Vagina (tissue), 2 donors: ENCODE measurements at regions not wholly inside any gene's neighbourhood (a gene's known extent, or its start where the extent isn't known, plus 50 kb on each side); places are given as distances from the start of the nearest gene placed in this dataset.

Source experiments
- CTCF ChIP-seq, 3 experiments: fragments of 450-650 bp in 2 of 3; fragments of 200-600 bp in 1 of 3; sonication (generic) in 1 of 3; IDR thresholded peaks; one replicate each; pipeline ENCODE4 v1.5.1; 2017 to 2019; ENCODE audit warnings: antibody characterized with exemption in 3 of 3, mild to moderate bottlenecking in 2 of 3, moderate library complexity in 2 of 3
- POLR2AphosphoS5 ChIP-seq, 2 donors: sonication (generic); formaldehyde crosslinking; IDR thresholded peaks; one replicate each; pipeline ENCODE4 v1.9.0; 2017; ENCODE audit warnings: antibody characterized with exemption in 2 of 2, mild to moderate bottlenecking in 2 of 2, low read depth in 1 of 2; ENCODE audit not compliant: insufficient read depth in 1 of 2

- TF ChIP-seq CTCF (IDR thresholded peaks at IDR 0.05) (no peak), POLR2AphosphoS5 (IDR thresholded peaks at IDR 0.05; ENCODE audit: insufficient read depth in 1 of 2, low read depth in 1 of 2) (no peak)
Measured at GRCh38 chr12:13337791-13338190, 141.3 kb downstream of the EMP1 start.
